Ovary (tissue), 7 donors: ENCODE measurements at regions not wholly inside any gene's neighbourhood (a gene's known extent, or its start where the extent isn't known, plus 50 kb on each side); places are given as distances from the start of the nearest gene placed in this dataset.

ENCODE experiments used
- DNase-seq, 5 donors: peaks; one replicate each; pipeline ENCODE4 v3.0.0-alpha.2; 2019 to 2020
- H3K27ac ChIP-seq, 2 donors: fragments of 200-600 bp; one replicate each; pipeline versions ENCODE4 v1.5.1 to v1.8.0; 2019 to 2022
- H3K27me3 ChIP-seq: fragments of 200-600 bp; one replicate; pipeline ENCODE4 v1.8.0; 2022
- H3K36me3 ChIP-seq: fragments of 200-600 bp; sonication (generic); one replicate; pipeline ENCODE4 v1.5.1; 2019
- H3K4me1 ChIP-seq: one replicate; pipeline ENCODE4 v1.8.1; 2013; ENCODE audit warnings: mild to moderate bottlenecking, moderate library complexity; ENCODE audit not compliant: insufficient read depth
- H3K4me3 ChIP-seq: fragments of 200-600 bp; sonication (generic); one replicate; pipeline ENCODE4 v1.5.1; 2017
- H3K9me3 ChIP-seq, 2 donors: fragments of 200-600 bp in 1 of 2; sonication (generic) in 1 of 2; one replicate each; pipeline versions ENCODE4 v1.5.1 to v1.8.1; 2013 to 2019; ENCODE audit warnings: mild to moderate bottlenecking in 1 of 2, moderate library complexity in 1 of 2
- CTCF ChIP-seq, 3 donors: fragments of 450-650 bp in 2 of 3; fragments of 200-600 bp in 1 of 3; IDR thresholded peaks; one replicate each; pipeline versions ENCODE4 v1.5.1 to v1.8.0; 2016 to 2022; ENCODE audit warnings: antibody characterized with exemption in 3 of 3, mild to moderate bottlenecking in 1 of 3
- EP300 ChIP-seq: sonication (generic); formaldehyde crosslinking; IDR thresholded peaks from one replicate; pipeline ENCODE4 v1.6.1; 2017; ENCODE audit warnings: antibody characterized with exemption
- POLR2A ChIP-seq: fragments of 450-650 bp; IDR thresholded peaks from one replicate; pipeline ENCODE4 v1.6.1; 2017; ENCODE audit warnings: antibody characterized with exemption, mild to moderate bottlenecking, moderate library complexity
- whole genome bisulfite sequencing, 3 donors: extraction: QIAGEN DNeasy Blood & Tissue Kit in 1 of 3; methylation state at CpG; one replicate each; pipeline versions ENCODE4 v1.1.5 to v1.1.7; 2013 to 2017; 5-methylcytosine and 5-hydroxymethylcytosine counted together
- intact Hi-C, 4 donors: fragments of 100-400 bp; cut with DNase I; formaldehyde crosslinking; loops; one replicate each; pipeline versions ENCODE4 v1.11.0 to v1.15.1; 2022 to 2023
- donor health status: DM: no; HTN: no; CAD: no; lungs with moderate emphysema.
- donor health status: DM: no; HTN: no; CAD: no.
- donor health status: Bipolar disorder and iron deficiency.
- donor health status: DM: no; HTN: no; CAD: no.
- donor health status: DM: yes; HTN: yes; CAD: no.

DNA sequence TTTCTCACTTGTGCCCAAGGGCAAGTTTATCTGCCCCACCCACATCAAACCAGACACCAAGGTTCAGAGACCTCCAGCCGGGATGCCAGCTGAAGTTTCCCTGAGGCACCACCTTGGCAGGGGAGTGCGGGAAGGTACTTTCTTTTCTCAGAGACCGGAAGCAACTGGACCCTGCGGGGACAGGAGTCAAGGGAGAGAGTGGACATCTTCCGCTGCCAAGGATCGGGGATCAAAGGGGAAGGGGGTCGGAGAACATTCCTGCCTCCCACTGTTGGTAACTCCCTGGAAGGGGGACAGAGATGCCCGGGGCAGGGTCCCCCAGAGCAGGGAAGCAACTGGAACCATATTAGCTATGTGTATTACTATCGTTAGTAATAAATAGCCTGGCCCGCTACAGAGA is 161.8 kb downstream of the DICER1 start:
- Histone ChIP-seq H3K4me1 (no peaks in the 10 kb centered on the region), H3K4me3 (no peak overlapping the region), H3K9me3 (no peaks in the 10 kb centered on the region), H3K27me3 (no peaks in the 10 kb centered on the region), H3K36me3 (no peaks in the 10 kb centered on the region), H3K27ac (no peak overlapping the region)
- WGBS, 3 donors, result 83 to 87% (median 84%) methylated on average over 10 of the region's 10 CpGs
- DNase-seq, result no peak
- TF ChIP-seq EP300, result no peak
- no peak for TF ChIP-seq POLR2A
- TF ChIP-seq CTCF (IDR thresholded peaks at IDR 0.05), result no peak
- intact Hi-C loops, result no loop called here

- no peak overlapping the region for H3K27ac ChIP-seq
- TF ChIP-seq CTCF (IDR thresholded peaks at IDR 0.05) (no peak), POLR2A (no peak), EP300 (no peak)
- no peaks in the 10 kb centered on the region for H3K4me1 ChIP-seq
- H3K4me3 ChIP-seq, result no peak overlapping the region
- WGBS, 3 donors, result 92 to 100% (median 97%) methylated on average over 1 of the region's 1 CpG
- H3K36me3 ChIP-seq, result no peaks in the 10 kb centered on the region
- intact Hi-C loops, result no loop called here
- DNase-seq, result no peak
- H3K9me3 ChIP-seq, result no peaks in the 10 kb centered on the region
- H3K27me3 ChIP-seq, result no peaks in the 10 kb centered on the region
Observed at GRCh38 chr14:94994245-94994644, 163.1 kb downstream of the DICER1 start.

DNA sequence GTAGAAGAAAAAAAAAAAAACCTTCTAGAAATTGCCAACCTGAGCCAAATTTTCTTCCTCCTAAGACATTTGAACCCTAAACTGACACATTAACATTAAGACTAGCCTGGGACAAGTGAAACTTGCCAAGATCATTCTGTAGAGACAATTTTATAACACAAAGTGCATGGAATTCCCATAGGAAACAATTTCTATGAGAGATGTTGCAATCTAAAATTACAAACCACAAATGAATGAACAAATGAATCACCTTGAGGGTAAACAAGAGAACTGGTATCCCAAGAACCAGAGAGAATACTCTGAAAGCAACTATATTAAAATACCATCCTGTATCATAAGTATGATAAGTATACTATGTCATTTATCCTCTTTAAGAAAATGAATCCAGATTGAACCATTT is 165.3 kb downstream of the DICER1 start:
- Histone ChIP-seq H3K4me3 (no peak overlapping the region), H3K36me3 (no peaks in the 10 kb centered on the region), H3K4me1 (no peaks in the 10 kb centered on the region), H3K9me3 (no peaks in the 10 kb centered on the region), H3K27me3 (no peaks in the 10 kb centered on the region), H3K27ac (no peak overlapping the region)
- DNase-seq, result no peak
- intact Hi-C loops, result no loop called here
- TF ChIP-seq EP300 (no peak), POLR2A (no peak), CTCF (IDR thresholded peaks at IDR 0.05) (no peak)

DNA sequence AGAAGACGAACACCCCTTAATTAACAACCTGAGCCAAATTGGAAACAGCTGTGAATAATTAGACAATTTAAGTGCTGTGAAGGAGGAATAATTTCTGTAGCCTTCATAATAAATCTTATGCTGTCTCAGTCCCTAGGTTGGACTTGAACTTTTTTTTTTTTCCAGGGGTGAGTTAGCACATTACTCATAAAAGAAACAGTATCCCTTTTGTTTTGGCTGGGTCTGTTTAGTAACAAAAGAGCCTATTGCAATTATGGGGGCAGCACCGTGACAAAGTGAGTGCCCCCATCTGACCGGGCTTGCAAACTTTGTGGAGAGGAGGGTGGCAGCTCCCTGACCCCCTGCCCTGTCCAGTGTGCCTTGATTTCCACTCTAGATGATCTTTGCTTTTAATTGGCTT is 167.4 kb downstream of the DICER1 start:
- no peaks in the 10 kb centered on the region for H3K4me1 ChIP-seq
- no peaks in the 10 kb centered on the region for H3K36me3 ChIP-seq
- no peak for TF ChIP-seq POLR2A
- no peak overlapping the region for H3K27ac ChIP-seq
- no peaks in the 10 kb centered on the region for H3K27me3 ChIP-seq
- WGBS, 3 donors, result 17 to 25% (median 24%) methylated on average over 3 of the region's 3 CpGs
- intact Hi-C loops, result no loop called here
- H3K4me3 ChIP-seq, result no peak overlapping the region
- DNase-seq, result no peak
- H3K9me3 ChIP-seq, result no peaks in the 10 kb centered on the region

DNA sequence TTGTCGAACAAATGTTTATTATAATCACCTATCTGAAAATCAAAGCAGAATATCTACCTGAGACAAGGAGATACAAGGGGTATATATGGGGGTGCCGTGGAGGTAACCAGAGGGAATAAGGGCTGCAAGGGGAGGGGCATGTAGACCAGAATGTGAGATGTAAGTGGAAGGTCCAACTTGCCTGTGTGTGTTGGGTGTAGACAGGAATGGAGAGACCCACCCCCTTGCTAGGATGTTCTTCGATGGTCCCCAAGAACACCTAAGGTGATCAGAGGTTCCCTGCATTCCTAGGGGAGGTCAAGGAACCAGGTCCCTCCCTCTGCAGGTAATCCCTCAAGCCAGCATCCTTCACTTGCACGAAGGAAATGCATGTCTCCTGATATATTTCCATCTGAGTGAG is 167.9 kb downstream of the DICER1 start:
- 65 to 69% (median 66%) methylated on average over 4 of the region's 4 CpGs for WGBS, 3 donors
- intact Hi-C loops, result no loop called here
- H3K36me3 ChIP-seq, result no peaks in the 10 kb centered on the region
- no peaks in the 10 kb centered on the region for H3K9me3 ChIP-seq
- no peak for TF ChIP-seq EP300
- no peak for TF ChIP-seq POLR2A
- TF ChIP-seq CTCF (IDR thresholded peaks at IDR 0.05), result no peak
- no peak overlapping the region for H3K27ac ChIP-seq
- H3K4me1 ChIP-seq, result no peaks in the 10 kb centered on the region
- DNase-seq, result no peak
- no peak overlapping the region for H3K4me3 ChIP-seq
- no peaks in the 10 kb centered on the region for H3K27me3 ChIP-seq
